ENCODE measurements at regions not wholly inside any gene's neighbourhood (a gene's known extent, or its start where the extent isn't known, plus 50 kb on each side); places are given as distances from the start of the nearest gene placed in this dataset.

DNA sequence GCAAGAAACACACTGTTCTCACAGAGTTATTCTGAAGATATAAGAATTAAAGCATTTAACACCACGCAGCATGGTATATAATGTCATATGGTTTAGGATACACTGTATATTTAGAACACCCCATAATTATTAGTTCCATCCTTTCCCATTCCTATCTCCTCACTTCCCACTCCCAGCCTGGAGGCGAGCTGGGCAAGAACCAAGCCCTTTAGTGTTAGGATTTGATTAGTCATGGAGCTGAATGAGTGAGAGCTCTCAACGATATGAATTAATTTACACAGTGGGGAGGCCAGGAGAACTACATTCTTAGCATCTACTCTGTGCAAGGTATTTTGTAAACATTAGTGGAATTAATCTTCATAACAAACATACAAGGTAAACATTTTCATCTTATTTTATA is 934.3 kb downstream of the DIAPH3 start:
- Histone ChIP-seq H3K27ac (ENCODE audit: low read depth, low read length) (no peak overlapping the region), H3K36me3 (ENCODE audit: control insufficient read depth, low read length) (no peaks in the 10 kb centered on the region), H3K4me2 (ENCODE audit: low read length) (no peak overlapping the region), H3K9me3 (ENCODE audit: control insufficient read depth, insufficient read depth, low read length) (no peaks in the 10 kb centered on the region), H4K20me1 (ENCODE audit: control insufficient read depth, insufficient read depth, low read depth, low read length) (no peaks in the 10 kb centered on the region), H3K4me3 (ENCODE audit: low read length) (no peak overlapping the region), H3F3A (ENCODE audit: control insufficient read depth, insufficient read depth) (no peaks in the 10 kb centered on the region), H3K4me1 (ENCODE audit: control insufficient read depth, low read length) (no peaks in the 10 kb centered on the region), H3K79me2 (ENCODE audit: control insufficient read depth, low read length) (no peaks in the 10 kb centered on the region), H3K9me2 (replicated peaks; ENCODE audit: control insufficient read depth, low read length) (no peaks in the 10 kb centered on the region), H3K27me3 (ENCODE audit: control insufficient read depth, low read length) (no peaks in the 10 kb centered on the region)
- TF ChIP-seq, protein P1, sequence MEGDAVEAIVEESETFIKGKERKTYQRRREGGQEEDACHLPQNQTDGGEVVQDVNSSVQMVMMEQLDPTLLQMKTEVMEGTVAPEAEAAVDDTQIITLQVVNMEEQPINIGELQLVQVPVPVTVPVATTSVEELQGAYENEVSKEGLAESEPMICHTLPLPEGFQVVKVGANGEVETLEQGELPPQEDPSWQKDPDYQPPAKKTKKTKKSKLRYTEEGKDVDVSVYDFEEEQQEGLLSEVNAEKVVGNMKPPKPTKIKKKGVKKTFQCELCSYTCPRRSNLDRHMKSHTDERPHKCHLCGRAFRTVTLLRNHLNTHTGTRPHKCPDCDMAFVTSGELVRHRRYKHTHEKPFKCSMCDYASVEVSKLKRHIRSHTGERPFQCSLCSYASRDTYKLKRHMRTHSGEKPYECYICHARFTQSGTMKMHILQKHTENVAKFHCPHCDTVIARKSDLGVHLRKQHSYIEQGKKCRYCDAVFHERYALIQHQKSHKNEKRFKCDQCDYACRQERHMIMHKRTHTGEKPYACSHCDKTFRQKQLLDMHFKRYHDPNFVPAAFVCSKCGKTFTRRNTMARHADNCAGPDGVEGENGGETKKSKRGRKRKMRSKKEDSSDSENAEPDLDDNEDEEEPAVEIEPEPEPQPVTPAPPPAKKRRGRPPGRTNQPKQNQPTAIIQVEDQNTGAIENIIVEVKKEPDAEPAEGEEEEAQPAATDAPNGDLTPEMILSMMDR (IDR thresholded peaks at IDR 0.05; ENCODE audit: low read depth, low read length, poor library complexity, severe bottlenecking): no peak
- no peak for TF ChIP-seq EZH2phosphoT487 (IDR thresholded peaks at IDR 0.05; ENCODE audit: borderline replicate concordance, low read length)

DNA sequence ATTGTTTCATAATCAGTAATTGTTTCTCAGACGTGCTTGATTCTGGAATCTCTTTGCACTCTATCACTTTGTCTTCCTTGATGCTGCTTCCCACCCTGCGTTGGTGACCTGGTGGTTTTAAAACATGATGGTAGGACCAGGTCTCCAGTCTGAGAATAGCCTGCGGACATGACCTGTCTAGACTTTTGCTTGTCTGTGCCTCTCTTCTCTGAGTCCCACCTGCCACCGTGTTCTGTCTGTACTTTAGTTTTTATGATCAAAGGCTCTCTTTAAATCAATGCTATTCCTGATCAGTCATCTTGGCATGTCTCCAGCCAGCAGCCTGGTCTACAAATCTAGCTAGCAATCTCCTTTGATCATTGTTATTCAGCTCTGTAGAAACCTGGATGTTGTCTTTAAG is 933.9 kb downstream of the DIAPH3 start:
- H3K36me3 ChIP-seq (ENCODE audit: control insufficient read depth, low read length): no peaks in the 10 kb centered on the region
- no peak overlapping the region for H3K27ac ChIP-seq (ENCODE audit: low read depth, low read length)
- no peak overlapping the region for H3K4me3 ChIP-seq (ENCODE audit: low read length)
- H3K27me3 ChIP-seq (ENCODE audit: control insufficient read depth, low read length): no peaks in the 10 kb centered on the region
- no peaks in the 10 kb centered on the region for H3K79me2 ChIP-seq (ENCODE audit: control insufficient read depth, low read length)
- H3K9me2 ChIP-seq (replicated peaks; ENCODE audit: control insufficient read depth, low read length): no peaks in the 10 kb centered on the region
- no peak for TF ChIP-seq EZH2phosphoT487 (IDR thresholded peaks at IDR 0.05; ENCODE audit: borderline replicate concordance, low read length)
- TF ChIP-seq, protein P1 (IDR thresholded peaks at IDR 0.05; ENCODE audit: low read depth, low read length, poor library complexity, severe bottlenecking): no peak
- no peaks in the 10 kb centered on the region for H3K4me1 ChIP-seq (ENCODE audit: control insufficient read depth, low read length)
- no peaks in the 10 kb centered on the region for H3K9me3 ChIP-seq (ENCODE audit: control insufficient read depth, insufficient read depth, low read length)
- no peaks in the 10 kb centered on the region for H4K20me1 ChIP-seq (ENCODE audit: control insufficient read depth, insufficient read depth, low read depth, low read length)
- no peaks in the 10 kb centered on the region for H3F3A ChIP-seq (ENCODE audit: control insufficient read depth, insufficient read depth)
- H3K4me2 ChIP-seq (ENCODE audit: low read length): no peak overlapping the region

- Histone ChIP-seq H3K4me3 (ENCODE audit: low read length) (no peak overlapping the region), H3K36me3 (ENCODE audit: control insufficient read depth, low read length) (no peaks in the 10 kb centered on the region), H3F3A (ENCODE audit: control insufficient read depth, insufficient read depth) (no peaks in the 10 kb centered on the region), H3K4me2 (ENCODE audit: low read length) (no peak overlapping the region), H3K27ac (ENCODE audit: low read depth, low read length) (no peak overlapping the region), H3K9me3 (ENCODE audit: control insufficient read depth, insufficient read depth, low read length) (no peaks in the 10 kb centered on the region), H3K79me2 (ENCODE audit: control insufficient read depth, low read length) (no peaks in the 10 kb centered on the region), H3K4me1 (ENCODE audit: control insufficient read depth, low read length) (no peaks in the 10 kb centered on the region), H4K20me1 (ENCODE audit: control insufficient read depth, insufficient read depth, low read depth, low read length) (no peaks in the 10 kb centered on the region), H3K9me2 (replicated peaks; ENCODE audit: control insufficient read depth, low read length) (no peaks in the 10 kb centered on the region), H3K27me3 (ENCODE audit: control insufficient read depth, low read length) (no peaks in the 10 kb centered on the region)
- TF ChIP-seq, protein P1 (IDR thresholded peaks at IDR 0.05; ENCODE audit: low read depth, low read length, poor library complexity, severe bottlenecking): no peak
- TF ChIP-seq EZH2phosphoT487 (IDR thresholded peaks at IDR 0.05; ENCODE audit: borderline replicate concordance, low read length): no peak
Observed at GRCh38 chr13:59230484-59231264, 933.1 kb downstream of the DIAPH3 start.

All from DOHH2 (cell line).